Nephron (organoid): ENCODE measurements at regions not wholly inside any gene's neighbourhood (a gene's known extent, or its start where the extent isn't known, plus 50 kb on each side); places are given as distances from the start of the nearest gene placed in this dataset.

Experiments used
- H3K27ac Mint-ChIP-seq, 3 experiments: 2 replicates each; pipeline ENCODE4 v1.8.0; 2020; ENCODE audit warnings: mixed read lengths in 3 of 3, mild to moderate bottlenecking in 2 of 3, moderate library complexity in 1 of 3
- H3K27me3 Mint-ChIP-seq: 2 replicates; pipeline ENCODE4 v1.8.0; 2021; ENCODE audit warnings: low read depth, mild to moderate bottlenecking, moderate library complexity, mixed read lengths
- H3K36me3 Mint-ChIP-seq: 2 replicates; pipeline ENCODE4 v1.8.0; 2020; ENCODE audit warnings: low read depth, mixed read lengths
- H3K4me1 Mint-ChIP-seq: 2 replicates; pipeline ENCODE4 v1.8.0; 2020; ENCODE audit warnings: mixed read lengths
- H3K4me3 Mint-ChIP-seq, 3 experiments: 2 replicates each; pipeline ENCODE4 v1.8.0; 2020; ENCODE audit warnings: mild to moderate bottlenecking in 3 of 3, mixed read lengths in 3 of 3, moderate library complexity in 2 of 3
- H3K9me3 Mint-ChIP-seq: 2 replicates; pipeline ENCODE4 v1.8.0; 2020; ENCODE audit warnings: mixed read lengths
- TF ChIP-seq, protein P1 (sequence below), 3 experiments: fragments of 200-600 bp; sonication (generic); IDR thresholded peaks; one replicate each; pipeline ENCODE4 v1.5.0; 2021; ENCODE audit warnings: antibody characterized with exemption in 3 of 3; ENCODE audit not compliant: unreplicated experiment in 3 of 3

DNA sequence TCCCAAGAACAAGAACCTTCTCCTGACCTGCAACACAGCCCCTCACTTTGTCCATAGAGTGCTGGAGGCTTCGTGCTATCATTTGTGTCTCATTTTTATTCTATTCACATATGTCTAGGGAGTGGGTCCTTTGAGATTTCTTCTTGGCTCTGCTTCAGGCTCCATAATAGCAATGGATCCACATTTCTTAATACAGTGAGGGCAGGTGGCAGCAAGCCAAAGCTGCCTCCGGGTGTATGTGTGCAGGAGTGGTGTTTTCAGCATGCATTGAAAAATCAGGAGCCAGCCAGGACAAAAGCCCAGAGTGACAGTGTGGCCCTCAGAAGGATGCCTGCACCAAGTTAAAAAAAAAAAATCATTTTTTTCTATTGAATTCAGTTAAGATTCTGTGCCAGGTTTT lies 115.1 kb upstream of the PELI1 start:
- Mint-ChIP-seq H3K27me3 (peaks cover 20% of the 10 kb centered on the region), H3K4me3 (no peak overlapping the region), H3K9me3 (no peaks in the 10 kb centered on the region), H3K36me3 (peaks cover 3% of the 10 kb centered on the region), H3K4me1 (peaks cover 45% of the 10 kb centered on the region), H3K27ac (peak overlapping the region; percentile 75 to 87 (median 84))
- TF ChIP-seq, protein P1, sequence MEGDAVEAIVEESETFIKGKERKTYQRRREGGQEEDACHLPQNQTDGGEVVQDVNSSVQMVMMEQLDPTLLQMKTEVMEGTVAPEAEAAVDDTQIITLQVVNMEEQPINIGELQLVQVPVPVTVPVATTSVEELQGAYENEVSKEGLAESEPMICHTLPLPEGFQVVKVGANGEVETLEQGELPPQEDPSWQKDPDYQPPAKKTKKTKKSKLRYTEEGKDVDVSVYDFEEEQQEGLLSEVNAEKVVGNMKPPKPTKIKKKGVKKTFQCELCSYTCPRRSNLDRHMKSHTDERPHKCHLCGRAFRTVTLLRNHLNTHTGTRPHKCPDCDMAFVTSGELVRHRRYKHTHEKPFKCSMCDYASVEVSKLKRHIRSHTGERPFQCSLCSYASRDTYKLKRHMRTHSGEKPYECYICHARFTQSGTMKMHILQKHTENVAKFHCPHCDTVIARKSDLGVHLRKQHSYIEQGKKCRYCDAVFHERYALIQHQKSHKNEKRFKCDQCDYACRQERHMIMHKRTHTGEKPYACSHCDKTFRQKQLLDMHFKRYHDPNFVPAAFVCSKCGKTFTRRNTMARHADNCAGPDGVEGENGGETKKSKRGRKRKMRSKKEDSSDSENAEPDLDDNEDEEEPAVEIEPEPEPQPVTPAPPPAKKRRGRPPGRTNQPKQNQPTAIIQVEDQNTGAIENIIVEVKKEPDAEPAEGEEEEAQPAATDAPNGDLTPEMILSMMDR (IDR thresholded peaks at IDR 0.05; ENCODE audit: unreplicated experiment in 3 of 3), result no peak

DNA sequence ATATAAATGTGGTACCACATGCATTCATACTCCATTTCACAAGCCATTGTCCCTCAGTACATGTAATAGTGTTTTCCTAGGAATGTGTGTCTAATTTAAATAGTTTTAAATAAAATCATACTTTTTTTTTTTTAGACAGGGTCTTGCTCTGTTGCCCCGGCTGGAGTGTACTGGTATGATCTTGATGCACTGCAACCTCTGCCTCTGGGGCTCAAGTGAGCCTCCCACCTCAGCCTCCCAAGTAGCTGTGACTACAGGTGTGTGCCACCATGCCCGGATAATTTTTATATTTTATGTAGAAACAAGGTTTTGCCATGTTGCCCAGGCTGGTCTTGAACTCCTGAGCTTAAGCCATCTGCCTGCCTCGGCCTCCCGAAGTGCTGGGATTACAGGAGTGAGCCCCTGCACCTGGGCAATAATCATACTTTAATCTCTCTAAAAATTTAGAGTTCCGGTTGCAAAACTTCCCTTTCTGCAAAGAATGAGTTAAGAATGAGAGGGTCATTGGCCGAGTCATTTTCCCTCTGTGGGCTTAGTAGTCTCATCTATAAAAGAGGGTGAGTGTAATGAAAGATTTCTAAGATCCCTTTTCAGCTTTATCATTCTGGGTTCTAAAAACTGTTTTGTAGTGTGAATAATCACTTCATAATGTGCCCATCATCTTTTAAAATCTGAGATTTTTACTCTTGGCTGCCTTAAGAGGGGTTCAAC lies 116.0 kb upstream of the PELI1 start:
- Mint-ChIP-seq H3K4me1 (peaks cover 52% of the 10 kb centered on the region), H3K27ac (peak overlapping the region; percentile 11 to 76 (median 16)), H3K9me3 (no peaks in the 10 kb centered on the region), H3K27me3 (peaks cover 15% of the 10 kb centered on the region), H3K4me3 (no peak overlapping the region), H3K36me3 (peaks cover 3% of the 10 kb centered on the region)
- TF ChIP-seq, protein P1 (IDR thresholded peaks at IDR 0.05; ENCODE audit: unreplicated experiment in 3 of 3), result no peak

DNA sequence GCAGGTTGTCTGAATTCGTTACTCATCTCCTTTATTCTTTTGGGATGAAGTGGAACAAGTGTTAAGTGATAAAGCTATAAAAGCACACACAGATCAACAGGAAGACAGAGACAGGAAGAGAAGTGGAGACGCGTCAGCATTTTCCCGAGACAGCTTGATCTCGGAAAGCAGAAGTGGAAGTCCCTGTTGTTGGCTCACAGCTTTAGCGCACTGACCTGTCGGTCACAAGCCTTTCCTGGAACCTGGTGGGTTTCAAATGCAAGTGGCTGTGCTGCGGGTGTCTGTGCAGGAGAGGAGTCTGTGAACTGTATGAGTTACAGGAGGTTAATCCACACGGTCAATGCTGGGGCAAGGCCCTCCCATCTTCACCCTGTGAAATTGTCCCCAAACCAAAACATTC lies 116.6 kb upstream of the PELI1 start:
- Mint-ChIP-seq H3K27me3 (peaks cover 9% of the 10 kb centered on the region), H3K4me1 (peaks cover 52% of the 10 kb centered on the region), H3K27ac (peak overlapping the region; percentile 11 to 76 (median 16)), H3K9me3 (peaks cover 2% of the 10 kb centered on the region), H3K36me3 (no peaks in the 10 kb centered on the region), H3K4me3 (no peak overlapping the region)
- TF ChIP-seq, protein P1 (IDR thresholded peaks at IDR 0.05; ENCODE audit: unreplicated experiment in 3 of 3), result no peak

DNA sequence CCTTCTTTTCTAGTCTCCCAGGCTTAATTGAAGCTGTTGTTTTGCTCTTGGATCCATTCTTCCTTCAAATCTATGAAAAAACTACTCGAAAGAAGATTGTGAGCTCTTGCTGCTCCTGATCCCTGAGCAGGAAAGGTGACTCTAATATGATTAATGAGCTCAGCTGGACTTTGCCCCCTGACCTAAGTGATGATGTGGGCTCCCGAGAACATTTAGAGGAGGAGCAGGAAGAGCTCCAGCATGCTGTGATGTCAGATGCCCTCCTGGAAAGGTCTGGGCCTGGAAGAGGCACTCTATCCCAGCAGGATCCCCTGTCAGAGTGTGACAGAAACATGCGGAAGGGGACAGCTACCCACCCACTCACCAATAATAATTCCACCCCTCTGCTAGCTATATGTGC lies 117.9 kb upstream of the PELI1 start:
- Mint-ChIP-seq H3K27ac (peak overlapping the region; percentile 70 to 97 (median 87)), H3K4me1 (peaks cover 52% of the 10 kb centered on the region), H3K27me3 (no peaks in the 10 kb centered on the region), H3K4me3 (no peak overlapping the region), H3K9me3 (peaks cover 2% of the 10 kb centered on the region), H3K36me3 (no peaks in the 10 kb centered on the region)
- TF ChIP-seq, protein P1 (IDR thresholded peaks at IDR 0.05; ENCODE audit: unreplicated experiment in 3 of 3), result no peak

DNA sequence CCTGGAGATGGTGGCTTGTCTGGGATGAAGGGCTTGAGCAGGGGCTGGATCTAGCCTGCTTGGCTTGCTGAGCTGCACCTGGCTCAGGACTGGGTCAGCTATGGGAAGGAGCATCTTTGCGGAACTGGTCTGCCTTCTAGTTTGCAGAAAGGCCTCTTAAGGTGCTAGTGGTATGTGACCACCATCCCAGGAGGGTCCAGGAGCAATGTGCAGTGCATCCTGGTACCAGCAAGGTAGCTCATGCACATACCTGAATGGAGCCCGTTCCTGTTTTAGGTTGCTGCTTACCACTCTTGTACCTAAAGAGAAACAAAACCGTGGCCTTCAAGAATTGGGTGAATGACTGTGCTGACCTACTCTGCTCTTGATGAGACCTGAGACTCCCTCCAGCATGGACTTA lies 118.6 kb upstream of the PELI1 start:
- Mint-ChIP-seq H3K36me3 (no peaks in the 10 kb centered on the region), H3K9me3 (peaks cover 2% of the 10 kb centered on the region), H3K27me3 (no peaks in the 10 kb centered on the region), H3K27ac (peak overlapping the region; percentile 73 to 97 (median 87)), H3K4me1 (peaks cover 55% of the 10 kb centered on the region), H3K4me3 (no peak overlapping the region)
- TF ChIP-seq, protein P1 (IDR thresholded peaks at IDR 0.05; ENCODE audit: unreplicated experiment in 3 of 3), result no peak

DNA sequence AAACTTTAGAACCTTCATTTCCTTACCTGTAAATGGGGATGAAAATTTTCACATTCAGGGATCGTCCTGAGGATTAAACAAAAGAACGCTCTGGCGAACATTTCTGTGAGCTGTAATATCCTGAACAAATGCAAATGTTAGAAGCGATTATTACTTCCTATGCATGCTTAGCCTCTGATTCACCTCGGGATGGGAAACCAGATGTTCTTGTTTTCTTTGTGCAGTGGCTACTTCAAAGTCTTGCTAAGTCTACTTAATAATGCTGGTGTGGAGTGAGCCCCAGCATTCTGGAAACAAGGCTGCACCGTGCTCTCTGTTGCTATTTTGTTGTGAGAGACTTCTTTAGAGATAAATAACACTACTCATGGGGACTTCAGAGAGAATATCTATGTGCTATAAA lies 119.1 kb upstream of the PELI1 start:
- Mint-ChIP-seq H3K4me3 (peak overlapping the region in 1 of 3 experiments; percentile 37), H3K4me1 (peaks cover 57% of the 10 kb centered on the region), H3K27me3 (no peaks in the 10 kb centered on the region), H3K27ac (peak overlapping the region; percentile 73 to 97 (median 87)), H3K36me3 (no peaks in the 10 kb centered on the region), H3K9me3 (peaks cover 2% of the 10 kb centered on the region)
- TF ChIP-seq, protein P1 (IDR thresholded peaks at IDR 0.05; ENCODE audit: unreplicated experiment in 3 of 3), result no peak
